Right lobe of liver (tissue), 4 donors: ENCODE measurements at regions not wholly inside any gene's neighbourhood (a gene's known extent, or its start where the extent isn't known, plus 50 kb on each side); places are given as distances from the start of the nearest gene placed in this dataset.

Source experiments
- POLR2A ChIP-seq: fragments of 450-650 bp; IDR thresholded peaks from one replicate; pipeline ENCODE4 v1.6.1; 2017; ENCODE audit warnings: antibody characterized with exemption, mild to moderate bottlenecking
- TF ChIP-seq, protein P1 (sequence below), 4 donors: fragments of 200-600 bp in 3 of 4; fragments of 450-650 bp in 1 of 4; IDR thresholded peaks; one replicate each; pipeline versions ENCODE4 v1.5.1 to v1.8.0; 2016 to 2022; ENCODE audit warnings: antibody characterized with exemption in 4 of 4, mild to moderate bottlenecking in 2 of 4
- donor health status: DM: no; HTN: no; CAD: no.
- donor health status: DM: no; HTN: no; CAD: no.
- donor health status: DM: no; HTN: yes; CAD: no.

DNA sequence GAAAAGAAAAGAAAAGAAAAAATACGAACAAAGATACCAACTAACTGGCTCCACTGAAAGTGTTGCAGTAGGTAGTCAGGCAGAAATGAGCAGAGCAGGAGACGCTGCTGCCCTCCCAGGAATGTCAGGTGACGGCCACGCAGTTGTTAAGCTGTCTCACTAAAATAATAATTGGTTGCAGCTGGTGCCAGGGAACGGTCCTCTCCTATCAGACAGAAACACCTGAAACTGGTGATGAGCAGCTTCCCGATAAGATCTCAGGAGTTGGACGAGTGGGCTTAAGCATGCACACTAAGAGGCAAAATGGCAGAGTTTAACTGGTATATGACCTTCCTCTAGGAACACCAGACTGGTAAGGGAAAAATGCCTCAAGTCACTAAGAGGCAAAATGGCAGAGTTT is 611.1 kb downstream of the ZEB2 start:
- no peak for TF ChIP-seq POLR2A
- TF ChIP-seq, protein P1, sequence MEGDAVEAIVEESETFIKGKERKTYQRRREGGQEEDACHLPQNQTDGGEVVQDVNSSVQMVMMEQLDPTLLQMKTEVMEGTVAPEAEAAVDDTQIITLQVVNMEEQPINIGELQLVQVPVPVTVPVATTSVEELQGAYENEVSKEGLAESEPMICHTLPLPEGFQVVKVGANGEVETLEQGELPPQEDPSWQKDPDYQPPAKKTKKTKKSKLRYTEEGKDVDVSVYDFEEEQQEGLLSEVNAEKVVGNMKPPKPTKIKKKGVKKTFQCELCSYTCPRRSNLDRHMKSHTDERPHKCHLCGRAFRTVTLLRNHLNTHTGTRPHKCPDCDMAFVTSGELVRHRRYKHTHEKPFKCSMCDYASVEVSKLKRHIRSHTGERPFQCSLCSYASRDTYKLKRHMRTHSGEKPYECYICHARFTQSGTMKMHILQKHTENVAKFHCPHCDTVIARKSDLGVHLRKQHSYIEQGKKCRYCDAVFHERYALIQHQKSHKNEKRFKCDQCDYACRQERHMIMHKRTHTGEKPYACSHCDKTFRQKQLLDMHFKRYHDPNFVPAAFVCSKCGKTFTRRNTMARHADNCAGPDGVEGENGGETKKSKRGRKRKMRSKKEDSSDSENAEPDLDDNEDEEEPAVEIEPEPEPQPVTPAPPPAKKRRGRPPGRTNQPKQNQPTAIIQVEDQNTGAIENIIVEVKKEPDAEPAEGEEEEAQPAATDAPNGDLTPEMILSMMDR (IDR thresholded peaks at IDR 0.05): no peak
